Activated T-helper 17 cell treated with anti-CD3 and anti-CD28 coated beads, Interleukin-2, amount 50 U/mL, for 72 hours (primary cell): ENCODE measurements at regions not wholly inside any gene's neighbourhood (a gene's known extent, or its start where the extent isn't known, plus 50 kb on each side); places are given as distances from the start of the nearest gene placed in this dataset.
"Not testable (repeated sequence)": the region's sequence is repeated elsewhere in the genome, so short reads cannot be mapped to it uniquely, and the experiment has no call there.

Source experiments
- ATAC-seq: fragments of 150-1000 bp; cut with Tn5 transposase; replicated peaks from 2 replicates; pipeline ENCODE4 v1.10.0; 2021; ENCODE audit warnings: mild to moderate bottlenecking, moderate library complexity
- H3K27ac Mint-ChIP-seq: one replicate; pipeline ENCODE4 v1.8.0; 2022; ENCODE audit warnings: mixed read lengths
- H3K27me3 Mint-ChIP-seq: one replicate; pipeline ENCODE4 v1.8.0; 2022; ENCODE audit warnings: mixed read lengths
- H3K36me3 Mint-ChIP-seq: one replicate; pipeline ENCODE4 v1.8.0; 2022; ENCODE audit warnings: low read depth, mild to moderate bottlenecking, mixed read lengths
- H3K4me1 Mint-ChIP-seq: one replicate; pipeline ENCODE4 v1.8.0; 2022; ENCODE audit warnings: mixed read lengths
- H3K4me3 Mint-ChIP-seq: one replicate; pipeline ENCODE4 v1.8.0; 2022; ENCODE audit warnings: mild to moderate bottlenecking, mixed read lengths
- H3K9me3 Mint-ChIP-seq: one replicate; pipeline ENCODE4 v1.8.0; 2022; ENCODE audit warnings: mixed read lengths

DNA sequence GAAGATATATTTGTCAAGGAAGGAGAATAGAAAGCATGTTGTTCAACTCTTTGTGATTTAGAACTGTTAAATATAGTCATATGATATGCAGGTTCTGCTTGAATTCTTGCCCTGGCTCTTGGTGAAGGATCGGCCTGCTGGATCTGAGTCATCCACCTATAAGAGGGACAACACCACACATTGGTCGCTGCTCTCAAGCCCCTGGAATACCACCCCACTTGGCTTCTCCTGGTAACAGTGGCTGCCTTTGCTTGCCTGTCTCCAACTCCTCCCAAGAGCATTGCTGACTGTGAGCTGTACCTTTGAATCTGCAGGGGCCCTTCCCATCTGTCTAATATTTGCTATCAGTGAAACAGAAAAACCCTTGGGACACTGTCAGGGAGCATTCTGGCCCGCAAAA lies 78.9 kb upstream of the DGKG start:
- H3K4me3 Mint-ChIP-seq, result no peak overlapping the region

GRCh38 chr3:186439725-186440124 lies 77.7 kb upstream of the DGKG start:
- H3K4me1 Mint-ChIP-seq, result no peaks in the 10 kb centered on the region
- no peaks in the 10 kb centered on the region for H3K9me3 Mint-ChIP-seq
- ATAC-seq, result no peak
- H3K36me3 Mint-ChIP-seq, result no peaks in the 10 kb centered on the region
- H3K27me3 Mint-ChIP-seq, result no peaks in the 10 kb centered on the region
- H3K4me3 Mint-ChIP-seq, result no peak overlapping the region
- no peak overlapping the region for H3K27ac Mint-ChIP-seq

More for the DNA sequence above, 78.9 kb upstream of the DGKG start:
- Mint-ChIP-seq H3K27ac (no peak overlapping the region), H3K9me3 (no peaks in the 10 kb centered on the region), H3K36me3 (no peaks in the 10 kb centered on the region), H3K4me1 (no peaks in the 10 kb centered on the region), H3K27me3 (peaks cover 5% of the 10 kb centered on the region)
- no peak for ATAC-seq

- H3K9me3 Mint-ChIP-seq, H3K36me3 Mint-ChIP-seq, H3K27me3 Mint-ChIP-seq, H3K4me3 Mint-ChIP-seq, ATAC-seq, H3K27ac Mint-ChIP-seq, H3K4me1 Mint-ChIP-seq: not testable (repeated sequence)
These were observed 73.3 kb upstream of the DGKG start for GRCh38 chr3:186435332-186435731.

- Mint-ChIP-seq H3K9me3 (no peaks in the 10 kb centered on the region), H3K27me3 (no peaks in the 10 kb centered on the region), H3K4me1 (no peaks in the 10 kb centered on the region), H3K4me3 (no peak overlapping the region), H3K36me3 (no peaks in the 10 kb centered on the region), H3K27ac (peak overlapping the region; percentile 49)
- no peak for ATAC-seq
These were observed 71.1 kb upstream of the DGKG start for GRCh38 chr3:186432944-186433732.

DNA sequence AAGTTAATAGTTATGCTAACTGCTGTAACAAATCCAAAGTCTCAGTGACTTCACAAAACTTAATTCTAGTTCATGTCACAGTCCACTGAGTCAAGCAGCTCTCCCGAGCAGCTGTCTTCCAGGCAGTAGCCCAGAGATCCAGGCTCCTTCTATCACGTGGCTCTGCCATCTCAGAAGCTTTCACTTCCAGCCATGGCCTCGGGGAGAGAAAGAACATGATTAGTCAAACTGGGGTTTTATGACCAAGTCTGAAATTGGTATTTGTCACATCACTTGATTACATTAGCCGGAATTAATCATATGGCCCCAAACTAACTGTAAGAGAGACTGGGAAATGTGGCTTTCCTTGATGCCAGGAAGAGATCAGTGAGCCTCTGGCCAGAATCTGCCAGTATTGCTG lies 70.2 kb upstream of the DGKG start:
- Mint-ChIP-seq H3K27me3 (no peaks in the 10 kb centered on the region), H3K27ac (peak overlapping the region; percentile 49), H3K36me3 (no peaks in the 10 kb centered on the region), H3K4me3 (peak overlapping the region; percentile 41), H3K9me3 (no peaks in the 10 kb centered on the region), H3K4me1 (no peaks in the 10 kb centered on the region)
- ATAC-seq, result peak; percentile 96

- no peak overlapping the region for H3K4me3 Mint-ChIP-seq
- peaks cover 4% of the 10 kb centered on the region for H3K4me1 Mint-ChIP-seq
- ATAC-seq, result no peak
- no peak overlapping the region for H3K27ac Mint-ChIP-seq
- H3K27me3 Mint-ChIP-seq, result peaks cover 10% of the 10 kb centered on the region
- H3K36me3 Mint-ChIP-seq, result no peaks in the 10 kb centered on the region
- no peaks in the 10 kb centered on the region for H3K9me3 Mint-ChIP-seq
These were observed 65.7 kb upstream of the DGKG start for GRCh38 chr3:186427627-186428281.

DNA sequence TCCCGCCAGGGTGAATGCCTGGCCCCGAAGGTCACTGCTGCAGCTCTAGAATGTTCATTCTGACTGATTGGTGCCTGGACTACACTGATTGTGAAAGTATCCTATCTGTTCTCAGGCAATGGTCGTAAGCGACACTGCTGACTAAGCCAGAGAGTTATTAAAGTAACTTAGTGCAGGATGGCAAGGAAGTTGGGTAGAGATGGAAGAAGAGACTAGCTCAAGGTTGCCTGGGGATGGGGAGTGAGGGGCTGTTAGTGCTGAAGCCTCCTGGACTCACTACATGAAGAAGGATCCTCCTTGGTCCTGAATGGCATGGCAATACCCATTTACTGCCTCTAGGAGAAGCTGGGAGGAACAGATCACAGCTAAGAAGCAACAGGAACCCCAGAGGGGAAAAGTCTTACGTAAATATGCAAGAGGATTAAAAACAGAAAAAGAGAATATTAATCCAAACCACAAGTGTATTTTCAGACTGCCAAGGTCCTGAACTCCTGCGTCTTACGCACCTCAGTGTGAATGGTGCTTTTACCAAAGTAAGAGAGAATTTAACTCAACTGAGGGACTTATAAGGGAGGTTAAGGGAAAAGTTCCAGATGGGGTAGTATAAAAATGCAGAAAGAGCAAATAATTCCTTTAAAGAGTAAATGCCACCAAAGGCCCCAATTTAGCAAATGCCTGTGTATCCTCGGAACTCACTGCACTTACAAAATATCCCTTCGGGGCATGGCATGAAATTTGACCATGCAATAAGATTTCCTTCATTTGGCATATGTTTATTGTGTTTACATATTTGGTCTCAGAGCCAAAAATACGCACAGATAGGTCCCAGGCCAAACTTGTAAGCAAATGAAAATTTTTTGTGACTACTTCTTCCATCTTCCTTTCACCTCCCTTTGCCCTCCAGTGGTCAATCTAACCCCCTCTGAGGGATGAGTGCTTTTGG lies 64.0 kb upstream of the DGKG start:
- H3K4me3 Mint-ChIP-seq, result no peak overlapping the region
- peak; percentile 40 for ATAC-seq
- no peak overlapping the region for H3K27ac Mint-ChIP-seq
- H3K9me3 Mint-ChIP-seq, result no peaks in the 10 kb centered on the region
- H3K36me3 Mint-ChIP-seq, result no peaks in the 10 kb centered on the region
- peaks cover 4% of the 10 kb centered on the region for H3K4me1 Mint-ChIP-seq
- peaks cover 10% of the 10 kb centered on the region for H3K27me3 Mint-ChIP-seq

- H3K36me3 Mint-ChIP-seq, result no peaks in the 10 kb centered on the region
- H3K4me3 Mint-ChIP-seq, result no peak overlapping the region
- peaks cover 13% of the 10 kb centered on the region for H3K27me3 Mint-ChIP-seq
- H3K4me1 Mint-ChIP-seq, result peaks cover 16% of the 10 kb centered on the region
- H3K27ac Mint-ChIP-seq, result no peak overlapping the region
- no peak for ATAC-seq
- H3K9me3 Mint-ChIP-seq, result no peaks in the 10 kb centered on the region
These were observed 59.9 kb upstream of the DGKG start for GRCh38 chr3:186421946-186422345.

GRCh38 chr3:186418671-186419145 lies 56.7 kb upstream of the DGKG start:
- Mint-ChIP-seq H3K4me1 (peaks cover 22% of the 10 kb centered on the region), H3K27me3 (peaks cover 4% of the 10 kb centered on the region), H3K4me3 (no peak overlapping the region), H3K27ac (no peak overlapping the region), H3K9me3 (no peaks in the 10 kb centered on the region), H3K36me3 (no peaks in the 10 kb centered on the region)
- ATAC-seq, result no peak

GRCh38 chr3:186417791-186418190 lies 55.8 kb upstream of the DGKG start:
- Mint-ChIP-seq H3K27me3 (peaks cover 4% of the 10 kb centered on the region), H3K4me1 (peaks cover 26% of the 10 kb centered on the region), H3K27ac (no peak overlapping the region), H3K4me3 (no peak overlapping the region), H3K36me3 (no peaks in the 10 kb centered on the region), H3K9me3 (no peaks in the 10 kb centered on the region)
- peak; percentile 79 for ATAC-seq

- Mint-ChIP-seq H3K4me1 (peaks cover 39% of the 10 kb centered on the region), H3K4me3 (peak overlapping the region; percentile 71), H3K27me3 (peaks cover 6% of the 10 kb centered on the region), H3K27ac (peak overlapping the region; percentile 44), H3K9me3 (no peaks in the 10 kb centered on the region), H3K36me3 (no peaks in the 10 kb centered on the region)
- no peak for ATAC-seq
These were observed 52.8 kb upstream of the DGKG start for GRCh38 chr3:186414735-186415419.

DNA sequence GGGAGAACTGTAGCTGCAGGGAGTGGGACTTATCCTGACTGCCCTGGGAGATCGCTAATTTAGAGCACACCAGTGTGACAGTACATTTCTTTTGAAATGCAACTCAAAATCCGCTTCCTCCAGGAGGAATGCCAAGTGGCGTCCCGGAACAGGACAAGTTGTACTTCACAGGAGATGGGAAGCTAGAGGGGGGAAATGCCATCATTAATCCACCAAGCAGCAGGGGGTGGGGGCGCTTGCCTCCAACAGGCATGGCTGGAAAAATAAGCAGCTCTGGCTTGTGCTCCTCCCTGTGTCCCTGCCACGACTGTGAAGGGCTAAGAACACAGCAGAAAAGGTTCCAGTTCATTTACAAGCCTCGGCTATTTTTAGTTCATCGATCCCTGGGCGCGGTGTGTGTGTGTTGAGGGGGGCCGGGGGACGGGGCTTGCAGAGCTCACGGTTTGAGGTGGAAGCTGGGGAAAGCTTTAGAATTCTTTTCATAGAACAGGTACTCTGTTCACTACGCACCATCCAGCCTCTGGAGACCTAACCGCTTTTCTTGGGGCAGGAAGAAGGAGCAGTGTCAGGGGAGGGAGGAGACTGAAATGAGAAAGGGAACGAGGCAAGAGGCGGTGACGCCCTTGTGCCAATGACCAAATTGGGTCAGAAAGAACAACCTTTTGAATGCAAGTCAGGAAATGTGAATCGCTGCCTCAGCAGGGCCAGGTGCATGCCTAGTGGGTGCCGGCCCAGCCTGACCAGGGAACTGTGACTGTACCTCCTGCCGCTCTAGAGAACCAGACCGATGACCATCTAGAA lies 51.8 kb upstream of the DGKG start:
- Mint-ChIP-seq H3K4me3 (peak overlapping the region; percentile 71), H3K4me1 (peaks cover 39% of the 10 kb centered on the region)

DNA sequence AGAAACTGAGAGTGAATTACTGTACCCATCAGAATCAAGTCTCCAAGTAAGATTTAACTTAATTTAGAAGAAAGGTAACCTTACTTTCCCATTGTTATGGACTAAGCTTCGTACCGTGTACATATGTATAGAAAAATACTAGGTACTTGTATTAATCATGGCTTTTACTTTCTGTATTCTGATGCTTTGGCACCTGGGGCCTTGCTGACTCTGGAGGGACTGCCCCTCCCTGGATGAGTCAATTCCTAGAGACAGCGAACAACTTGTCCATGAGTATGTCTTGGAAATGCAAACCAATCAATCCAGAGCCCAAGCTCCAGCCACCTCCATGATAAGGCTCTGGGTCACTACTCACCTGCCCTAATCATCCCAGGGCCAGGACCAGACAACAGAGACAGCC lies 50.0 kb upstream of the DGKG start:
- H3K36me3 Mint-ChIP-seq, result no peaks in the 10 kb centered on the region
- peak overlapping the region; percentile 2 for H3K27ac Mint-ChIP-seq
- H3K4me1 Mint-ChIP-seq, result peaks cover 31% of the 10 kb centered on the region
- no peaks in the 10 kb centered on the region for H3K9me3 Mint-ChIP-seq
- peak; percentile 93 for ATAC-seq
- peak overlapping the region; percentile 25 for H3K4me3 Mint-ChIP-seq
- H3K27me3 Mint-ChIP-seq, result peaks cover 6% of the 10 kb centered on the region

More for the DNA sequence above, 51.8 kb upstream of the DGKG start:
- Mint-ChIP-seq H3K36me3 (no peaks in the 10 kb centered on the region), H3K27ac (peak overlapping the region; percentile 44), H3K27me3 (peaks cover 6% of the 10 kb centered on the region), H3K9me3 (no peaks in the 10 kb centered on the region)
- peak; percentile 59 for ATAC-seq
